ENCODE measurements at regions not wholly inside any gene's neighbourhood (a gene's known extent, or its start where the extent isn't known, plus 50 kb on each side); places are given as distances from the start of the nearest gene placed in this dataset.

GRCh38 chr5:94045839-94046782 lies 304.7 kb upstream of the POU5F2 start:
- no peak for TF ChIP-seq CTCF (IDR thresholded peaks at IDR 0.05; ENCODE audit: extremely low read depth, insufficient read depth, missing control alignments)
- no peak for DNase-seq (ENCODE audit: low spot score)
- in situ Hi-C loops (cut with MboI; ENCODE audit: low pct_unique_long_range_greater_than_20kb, low sequenced_read_pairs, unreplicated experiment), result no loop called here

- TF ChIP-seq CTCF (IDR thresholded peaks at IDR 0.05; ENCODE audit: extremely low read depth, insufficient read depth, missing control alignments), result no peak
- DNase-seq (ENCODE audit: low spot score), result no peak
- in situ Hi-C loops (cut with MboI; ENCODE audit: low pct_unique_long_range_greater_than_20kb, low sequenced_read_pairs, unreplicated experiment), result no loop called here
Measured at GRCh38 chr5:94043311-94043710, 301.9 kb upstream of the POU5F2 start.

GRCh38 chr5:94040591-94041148 lies 299.3 kb upstream of the POU5F2 start:
- no peak for DNase-seq (ENCODE audit: low spot score)
- in situ Hi-C loops (cut with MboI; ENCODE audit: low pct_unique_long_range_greater_than_20kb, low sequenced_read_pairs, unreplicated experiment), result no loop called here
- TF ChIP-seq CTCF (IDR thresholded peaks at IDR 0.05; ENCODE audit: extremely low read depth, insufficient read depth, missing control alignments), result no peak

GRCh38 chr5:94039101-94039500 lies 297.7 kb upstream of the POU5F2 start:
- no peak for DNase-seq (ENCODE audit: low spot score)
- in situ Hi-C loops (cut with MboI; ENCODE audit: low pct_unique_long_range_greater_than_20kb, low sequenced_read_pairs, unreplicated experiment), result no loop called here
- no peak for TF ChIP-seq CTCF (IDR thresholded peaks at IDR 0.05; ENCODE audit: extremely low read depth, insufficient read depth, missing control alignments)

- TF ChIP-seq CTCF (IDR thresholded peaks at IDR 0.05; ENCODE audit: extremely low read depth, insufficient read depth, missing control alignments), result no peak
- in situ Hi-C loops (cut with MboI; ENCODE audit: low pct_unique_long_range_greater_than_20kb, low sequenced_read_pairs, unreplicated experiment), result no loop called here
- no peak for DNase-seq (ENCODE audit: low spot score)
Measured at GRCh38 chr5:94031631-94032030, 290.2 kb upstream of the POU5F2 start.

- no peak for TF ChIP-seq CTCF (IDR thresholded peaks at IDR 0.05; ENCODE audit: extremely low read depth, insufficient read depth, missing control alignments)
- DNase-seq (ENCODE audit: low spot score), result no peak
- in situ Hi-C loops (cut with MboI; ENCODE audit: low pct_unique_long_range_greater_than_20kb, low sequenced_read_pairs, unreplicated experiment), result no loop called here
Measured at GRCh38 chr5:94028001-94028400, 286.6 kb upstream of the POU5F2 start.

Data from GM13977 (cell line).